ENCODE measurements at regions not wholly inside any gene's neighbourhood (a gene's known extent, or its start where the extent isn't known, plus 50 kb on each side); places are given as distances from the start of the nearest gene placed in this dataset.

DNA sequence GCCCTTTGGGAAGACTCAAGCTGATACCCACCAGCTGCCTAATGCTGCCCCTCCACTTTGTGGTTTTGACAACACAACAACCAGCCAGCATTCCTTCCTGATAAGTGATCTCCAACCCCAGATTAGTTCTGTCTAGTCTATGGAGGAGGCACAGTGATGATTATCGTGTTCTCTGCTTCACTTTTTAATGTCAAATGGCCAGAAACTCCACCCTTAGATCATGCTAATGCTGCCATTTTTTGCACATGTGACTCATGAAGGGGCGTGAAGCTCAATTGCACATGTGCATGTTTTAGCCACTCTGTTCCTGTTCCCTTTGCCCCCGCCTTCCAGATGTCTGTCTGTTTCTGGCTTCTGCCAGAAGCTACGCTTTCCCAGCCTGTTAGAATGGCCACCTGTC is 199.8 kb downstream of the COG6 start:
- no peaks in the 10 kb centered on the region for H3K9me3 ChIP-seq (ENCODE audit: insufficient read depth, low read length)
- no peak overlapping the region for H3K27ac ChIP-seq (ENCODE audit: low read depth, low read length)
- no peak overlapping the region for H3K4me2 ChIP-seq (ENCODE audit: low read depth, low read length, poor library complexity, severe bottlenecking)
- H4K20me1 ChIP-seq (ENCODE audit: low read depth, low read length) = no peaks in the 10 kb centered on the region
- no peaks in the 10 kb centered on the region for H3F3A ChIP-seq (ENCODE audit: insufficient read depth)
- no peaks in the 10 kb centered on the region for H3K79me2 ChIP-seq (ENCODE audit: insufficient read depth, low read length)
- H3K4me3 ChIP-seq (ENCODE audit: insufficient read depth, low read length, poor library complexity, severe bottlenecking) = no peak overlapping the region
- H2AFZ ChIP-seq (ENCODE audit: low read depth, low read length, severe bottlenecking) = no peak overlapping the region
- no peaks in the 10 kb centered on the region for H3K27me3 ChIP-seq (ENCODE audit: low read length)
- no peaks in the 10 kb centered on the region for H3K36me3 ChIP-seq (ENCODE audit: low read length)
- H3K9me2 ChIP-seq (replicated peaks; ENCODE audit: insufficient read depth, low read length) = no peaks in the 10 kb centered on the region
- no peak overlapping the region for H3K9ac ChIP-seq (ENCODE audit: low read length)
- no peak for TF ChIP-seq EZH2phosphoT487 (conservative IDR thresholded peaks at IDR 0.05; ENCODE audit: low read length)

DNA sequence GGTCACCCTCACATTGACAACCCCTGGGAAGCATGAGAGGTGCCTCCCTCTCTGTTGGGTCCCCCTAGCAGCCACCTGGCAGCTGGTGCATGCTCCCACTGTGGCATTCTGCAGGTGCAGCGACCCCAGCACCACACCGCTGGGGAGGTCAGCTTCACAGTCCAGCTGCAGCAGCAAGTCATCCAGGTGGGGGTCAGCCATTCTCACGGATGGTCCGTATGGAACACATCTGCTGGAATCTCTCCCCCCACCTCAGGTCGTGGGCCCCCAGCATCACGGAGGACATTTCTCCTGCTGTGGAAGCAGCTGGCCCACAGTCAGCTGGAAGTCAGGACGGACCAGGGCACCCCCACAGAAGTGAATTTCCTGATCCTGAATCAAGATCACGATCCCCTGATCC is 201.3 kb downstream of the COG6 start:
- Histone ChIP-seq H3K9me3 (ENCODE audit: insufficient read depth, low read length) (no peaks in the 10 kb centered on the region), H3K4me3 (ENCODE audit: insufficient read depth, low read length, poor library complexity, severe bottlenecking) (no peak overlapping the region), H3K36me3 (ENCODE audit: low read length) (no peaks in the 10 kb centered on the region), H3K9me2 (replicated peaks; ENCODE audit: insufficient read depth, low read length) (no peaks in the 10 kb centered on the region), H3K4me2 (ENCODE audit: low read depth, low read length, poor library complexity, severe bottlenecking) (no peak overlapping the region), H3K9ac (ENCODE audit: low read length) (no peak overlapping the region), H3K27me3 (ENCODE audit: low read length) (no peaks in the 10 kb centered on the region), H3K27ac (ENCODE audit: low read depth, low read length) (no peak overlapping the region), H3F3A (ENCODE audit: insufficient read depth) (no peaks in the 10 kb centered on the region), H3K79me2 (ENCODE audit: insufficient read depth, low read length) (no peaks in the 10 kb centered on the region), H2AFZ (ENCODE audit: low read depth, low read length, severe bottlenecking) (no peak overlapping the region), H4K20me1 (ENCODE audit: low read depth, low read length) (no peaks in the 10 kb centered on the region)
- TF ChIP-seq EZH2phosphoT487 (conservative IDR thresholded peaks at IDR 0.05; ENCODE audit: low read length) (no peak), CTCF (IDR thresholded peaks at IDR 0.05; ENCODE audit: insufficient read depth, low read length, poor library complexity, severe bottlenecking) (no peak)

GRCh38 chr13:39858794-39859193 is 203.3 kb downstream of the COG6 start:
- Histone ChIP-seq H3K9me3 (ENCODE audit: insufficient read depth, low read length) (no peaks in the 10 kb centered on the region), H3K27ac (ENCODE audit: low read depth, low read length) (no peak overlapping the region), H3K9me2 (replicated peaks; ENCODE audit: insufficient read depth, low read length) (no peaks in the 10 kb centered on the region), H3F3A (ENCODE audit: insufficient read depth) (no peaks in the 10 kb centered on the region), H4K20me1 (ENCODE audit: low read depth, low read length) (no peaks in the 10 kb centered on the region), H2AFZ (ENCODE audit: low read depth, low read length, severe bottlenecking) (no peak overlapping the region), H3K36me3 (ENCODE audit: low read length) (no peaks in the 10 kb centered on the region), H3K27me3 (ENCODE audit: low read length) (no peaks in the 10 kb centered on the region), H3K9ac (ENCODE audit: low read length) (no peak overlapping the region), H3K4me3 (ENCODE audit: insufficient read depth, low read length, poor library complexity, severe bottlenecking) (no peak overlapping the region), H3K4me2 (ENCODE audit: low read depth, low read length, poor library complexity, severe bottlenecking) (no peak overlapping the region), H3K79me2 (ENCODE audit: insufficient read depth, low read length) (no peaks in the 10 kb centered on the region)
- TF ChIP-seq EZH2phosphoT487 (conservative IDR thresholded peaks at IDR 0.05; ENCODE audit: low read length) (no peak), CTCF (IDR thresholded peaks at IDR 0.05; ENCODE audit: insufficient read depth, low read length, poor library complexity, severe bottlenecking) (no peak)

DNA sequence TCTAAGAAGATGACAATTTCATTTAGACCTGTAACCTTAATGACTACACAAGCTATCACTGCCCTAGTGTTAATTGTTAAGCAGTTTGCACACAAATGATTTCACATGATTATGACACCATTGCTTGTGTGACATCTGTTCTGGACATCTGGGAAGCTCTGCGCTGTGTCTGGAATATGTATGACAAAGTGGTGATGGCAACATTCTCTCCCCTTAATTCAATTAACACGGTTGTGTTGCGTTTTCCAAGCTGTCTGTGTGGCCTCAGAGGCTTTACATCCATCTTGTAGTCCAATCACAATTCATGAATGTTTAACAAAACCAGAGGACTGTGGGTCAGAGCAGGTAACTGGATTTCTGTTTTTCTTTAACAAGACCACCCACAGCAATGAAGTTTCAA is 204.4 kb downstream of the COG6 start:
- Histone ChIP-seq H3K9me3 (ENCODE audit: insufficient read depth, low read length) (no peaks in the 10 kb centered on the region), H3K79me2 (ENCODE audit: insufficient read depth, low read length) (no peaks in the 10 kb centered on the region), H4K20me1 (ENCODE audit: low read depth, low read length) (no peaks in the 10 kb centered on the region), H3F3A (ENCODE audit: insufficient read depth) (no peaks in the 10 kb centered on the region), H3K27me3 (ENCODE audit: low read length) (no peaks in the 10 kb centered on the region), H3K4me2 (ENCODE audit: low read depth, low read length, poor library complexity, severe bottlenecking) (no peak overlapping the region), H3K36me3 (ENCODE audit: low read length) (no peaks in the 10 kb centered on the region), H2AFZ (ENCODE audit: low read depth, low read length, severe bottlenecking) (no peak overlapping the region), H3K27ac (ENCODE audit: low read depth, low read length) (no peak overlapping the region), H3K9ac (ENCODE audit: low read length) (no peak overlapping the region), H3K4me3 (ENCODE audit: insufficient read depth, low read length, poor library complexity, severe bottlenecking) (no peak overlapping the region), H3K9me2 (replicated peaks; ENCODE audit: insufficient read depth, low read length) (no peaks in the 10 kb centered on the region)
- TF ChIP-seq EZH2phosphoT487 (conservative IDR thresholded peaks at IDR 0.05; ENCODE audit: low read length) = no peak
- no peak for TF ChIP-seq CTCF (IDR thresholded peaks at IDR 0.05; ENCODE audit: insufficient read depth, low read length, poor library complexity, severe bottlenecking)

Data from SU-DHL-6 (cell line).